HUES48 (cell line): ENCODE measurements at regions not wholly inside any gene's neighbourhood (a gene's known extent, or its start where the extent isn't known, plus 50 kb on each side); places are given as distances from the start of the nearest gene placed in this dataset.
"Not testable (repeated sequence)": the region's sequence is repeated elsewhere in the genome, so short reads cannot be mapped to it uniquely, and the experiment has no call there.

Experiments
- H3K27ac ChIP-seq: one replicate; pipeline ENCODE4 v1.7.0; 2013; ENCODE audit warnings: low read depth, low read length, inconsistent platforms
- H3K27me3 ChIP-seq: 2 replicates; pipeline ENCODE4 v1.6.1; 2013; ENCODE audit warnings: mild to moderate bottlenecking, low read length; ENCODE audit not compliant: control insufficient read depth, insufficient read depth
- H3K36me3 ChIP-seq: 2 replicates; pipeline ENCODE4 v1.6.1; 2013; ENCODE audit warnings: low read length; ENCODE audit not compliant: control insufficient read depth, insufficient read depth
- H3K4me1 ChIP-seq: 2 replicates; pipeline ENCODE4 v1.6.1; 2013; ENCODE audit warnings: mild to moderate bottlenecking, low read length; ENCODE audit not compliant: control insufficient read depth, insufficient read depth
- H3K4me3 ChIP-seq: 2 replicates; pipeline ENCODE4 v1.5.1; 2013; ENCODE audit warnings: mild to moderate bottlenecking, low read depth, low read length
- H3K9ac ChIP-seq: 2 replicates; pipeline ENCODE4 v1.6.1; 2013; ENCODE audit warnings: mild to moderate bottlenecking, low read depth, low read length, moderate library complexity
- H3K9me3 ChIP-seq: 2 replicates; pipeline ENCODE4 v1.6.1; 2013; ENCODE audit warnings: low read length; ENCODE audit not compliant: control insufficient read depth, insufficient read depth

- Histone ChIP-seq H3K4me3 (no peak overlapping the region), H3K27me3 (no peaks in the 10 kb centered on the region), H3K9me3 (no peaks in the 10 kb centered on the region), H3K4me1 (no peaks in the 10 kb centered on the region), H3K36me3 (no peaks in the 10 kb centered on the region), H3K27ac (no peak overlapping the region), H3K9ac (no peak overlapping the region)
Measured at GRCh38 chr11:96508861-96509260, 119.0 kb downstream of the JRKL start.

DNA sequence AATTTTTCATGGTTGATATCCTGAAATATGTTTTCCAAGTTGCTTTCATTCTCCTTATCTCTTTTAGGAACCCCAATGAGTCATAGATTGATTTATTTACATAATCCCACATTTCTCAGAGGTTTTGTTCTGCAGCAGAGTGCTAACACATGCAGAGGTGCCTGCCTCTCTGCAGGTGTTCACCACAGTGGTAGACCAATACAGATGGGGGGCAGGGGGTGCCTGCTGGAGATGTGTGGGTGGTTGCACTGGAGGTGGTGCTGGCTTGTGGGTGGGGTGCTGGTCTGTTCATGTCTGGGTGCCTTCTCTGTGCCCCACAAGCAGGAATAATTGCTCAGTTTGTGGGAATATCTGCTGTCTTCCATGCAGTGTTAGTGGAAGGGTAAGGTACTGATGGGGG, 131.1 kb downstream of the JRKL start:
- Histone ChIP-seq H3K9ac (no peak overlapping the region), H3K27ac (no peak overlapping the region), H3K4me3 (no peak overlapping the region), H3K4me1 (no peaks in the 10 kb centered on the region), H3K36me3 (no peaks in the 10 kb centered on the region), H3K27me3 (no peaks in the 10 kb centered on the region), H3K9me3 (no peaks in the 10 kb centered on the region; the same call in 1 of the 2 replicates)

DNA sequence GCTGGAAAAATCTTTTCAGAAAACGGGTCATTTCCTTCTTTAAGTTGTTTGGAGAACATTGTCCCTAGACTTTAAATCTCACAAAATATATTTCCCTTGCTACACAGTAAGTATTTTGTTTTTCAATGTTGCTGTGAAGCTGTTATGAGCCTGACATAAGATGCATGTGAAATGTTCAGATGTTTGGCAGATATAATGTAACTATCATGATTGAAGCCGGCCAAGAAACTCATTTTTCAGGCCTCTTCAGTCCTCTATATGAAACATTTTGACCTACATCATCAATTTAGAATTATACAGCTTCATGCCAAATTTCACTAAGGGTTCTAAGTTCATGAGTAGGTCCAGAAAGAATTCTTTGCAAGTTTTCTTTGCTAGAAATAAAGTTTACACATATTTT, 133.8 kb downstream of the JRKL start:
- Histone ChIP-seq H3K9ac (no peak overlapping the region), H3K4me3 (no peak overlapping the region), H3K27ac (no peak overlapping the region), H3K4me1 (no peaks in the 10 kb centered on the region), H3K36me3 (no peaks in the 10 kb centered on the region), H3K27me3 (no peaks in the 10 kb centered on the region), H3K9me3 (peaks cover under 1% of the 10 kb centered on the region; the same call in 1 of the 2 replicates)

- Histone ChIP-seq H3K27ac (no peak overlapping the region), H3K4me3 (no peak overlapping the region), H3K4me1 (no peaks in the 10 kb centered on the region), H3K27me3 (no peaks in the 10 kb centered on the region), H3K9me3 (peaks cover 2% of the 10 kb centered on the region; the same call in 1 of the 2 replicates), H3K9ac (no peak overlapping the region), H3K36me3 (no peaks in the 10 kb centered on the region)
Measured at GRCh38 chr11:96524475-96524874, 134.7 kb downstream of the JRKL start.

- no peaks in the 10 kb centered on the region for H3K36me3 ChIP-seq
- H3K27ac ChIP-seq = no peak overlapping the region
- H3K9me3 ChIP-seq = peaks cover 8% of the 10 kb centered on the region; the same call in 1 of the 2 replicates
- H3K4me1 ChIP-seq = no peaks in the 10 kb centered on the region
- no peaks in the 10 kb centered on the region for H3K27me3 ChIP-seq
- H3K4me3 ChIP-seq = no peak overlapping the region
- H3K9ac ChIP-seq = no peak overlapping the region
Measured at GRCh38 chr11:96530473-96530872, 140.7 kb downstream of the JRKL start.

DNA sequence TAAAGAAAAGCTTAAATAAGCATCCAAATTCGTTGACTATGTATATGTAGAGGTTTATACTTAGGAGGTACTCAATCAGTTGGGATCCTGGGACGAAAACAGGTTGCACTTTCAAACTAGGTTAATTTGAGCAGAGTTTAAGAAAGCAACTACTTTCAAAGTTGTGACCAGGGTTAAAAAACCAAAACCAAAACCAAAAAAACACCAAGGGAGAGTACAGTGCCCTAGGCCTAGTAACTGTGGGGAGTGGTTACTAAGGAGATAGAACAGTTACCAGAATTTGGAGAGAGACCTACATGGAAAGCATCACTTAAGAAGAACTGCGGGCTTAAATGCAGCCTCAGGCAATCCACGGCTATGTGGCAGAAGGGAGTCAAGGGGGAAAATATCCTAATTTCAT, 148.3 kb downstream of the JRKL start:
- peaks cover 4% of the 10 kb centered on the region; the same call in 1 of the 2 replicates for H3K9me3 ChIP-seq
- H3K4me3 ChIP-seq = no peak overlapping the region
- H3K27me3 ChIP-seq = no peaks in the 10 kb centered on the region
- H3K27ac ChIP-seq = no peak overlapping the region
- H3K36me3 ChIP-seq = no peaks in the 10 kb centered on the region
- no peaks in the 10 kb centered on the region for H3K4me1 ChIP-seq
- no peak overlapping the region for H3K9ac ChIP-seq

- Histone ChIP-seq H3K27ac (no peak overlapping the region), H3K27me3 (no peaks in the 10 kb centered on the region), H3K9ac (no peak overlapping the region), H3K4me1 (no peaks in the 10 kb centered on the region), H3K9me3 (no peaks in the 10 kb centered on the region), H3K36me3 (no peaks in the 10 kb centered on the region), H3K4me3 (no peak overlapping the region)
Measured at GRCh38 chr11:96538622-96539021, 148.8 kb downstream of the JRKL start.

- Histone ChIP-seq H3K27me3 (no peaks in the 10 kb centered on the region), H3K4me1 (peaks cover 3% of the 10 kb centered on the region; the same call in 1 of the 2 replicates), H3K4me3 (no peak overlapping the region), H3K9ac (no peak overlapping the region), H3K9me3 (no peaks in the 10 kb centered on the region), H3K27ac (no peak overlapping the region), H3K36me3 (no peaks in the 10 kb centered on the region)
Measured at GRCh38 chr11:96540875-96541274, 151.1 kb downstream of the JRKL start.

DNA sequence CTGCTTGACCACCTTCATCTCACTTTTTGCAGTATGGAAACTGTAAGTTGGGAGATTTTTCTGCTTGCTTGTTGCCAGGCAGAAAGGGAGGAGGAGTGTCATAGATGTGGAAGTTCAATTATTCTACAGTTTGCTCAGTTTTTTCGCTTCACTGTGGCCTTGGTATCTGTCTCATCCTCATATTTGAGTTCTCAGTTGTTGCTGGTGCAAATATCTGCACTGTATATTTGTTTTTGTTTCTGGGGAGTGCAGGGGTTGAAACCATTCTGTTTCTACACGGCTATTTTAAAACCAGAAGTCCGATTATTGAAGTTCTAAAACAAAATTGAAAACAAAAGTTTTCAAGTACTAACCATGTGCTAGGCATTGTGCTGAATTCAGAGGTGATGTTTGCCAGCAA, 153.4 kb downstream of the JRKL start:
- H3K27me3 ChIP-seq = no peaks in the 10 kb centered on the region
- no peak overlapping the region for H3K27ac ChIP-seq
- H3K4me1 ChIP-seq = peaks cover 3% of the 10 kb centered on the region; the same call in 1 of the 2 replicates
- no peak overlapping the region for H3K4me3 ChIP-seq
- H3K36me3 ChIP-seq = no peaks in the 10 kb centered on the region
- H3K9me3 ChIP-seq = no peaks in the 10 kb centered on the region
- no peak overlapping the region for H3K9ac ChIP-seq

GRCh38 chr11:96545192-96545591, 155.4 kb downstream of the JRKL start:
- H3K4me3 ChIP-seq = not testable (repeated sequence)

GRCh38 chr11:96551136-96551535, 161.3 kb downstream of the JRKL start:
- Histone ChIP-seq H3K4me3 (no peak overlapping the region), H3K36me3 (no peaks in the 10 kb centered on the region), H3K9ac (no peak overlapping the region), H3K27ac (no peak overlapping the region), H3K9me3 (peaks cover 3% of the 10 kb centered on the region), H3K4me1 (no peaks in the 10 kb centered on the region), H3K27me3 (no peaks in the 10 kb centered on the region)

More at GRCh38 chr11:96545192-96545591, 155.4 kb downstream of the JRKL start:
- H3K27ac ChIP-seq, H3K36me3 ChIP-seq, H3K4me1 ChIP-seq, H3K27me3 ChIP-seq, H3K9ac ChIP-seq, H3K9me3 ChIP-seq: not testable (repeated sequence)
